Muscle of leg (tissue), 3 donors: ENCODE measurements at regions not wholly inside any gene's neighbourhood (a gene's known extent, or its start where the extent isn't known, plus 50 kb on each side); places are given as distances from the start of the nearest gene placed in this dataset.

ENCODE experiments used
- DNase-seq: peaks from one replicate; pipeline ENCODE4 v3.0.0; 2013
- H3K27ac ChIP-seq: one replicate; pipeline ENCODE4 v1.5.1; 2013; ENCODE audit warnings: mild to moderate bottlenecking, low read length, control low read depth
- H3K27me3 ChIP-seq: one replicate; pipeline ENCODE4 v1.6.1; 2013; ENCODE audit warnings: low read length; ENCODE audit not compliant: control insufficient read depth, insufficient read depth
- H3K36me3 ChIP-seq: one replicate; pipeline ENCODE4 v1.6.1; 2013; ENCODE audit warnings: low read length; ENCODE audit not compliant: control insufficient read depth, insufficient read depth
- H3K4me1 ChIP-seq: one replicate; pipeline ENCODE4 v1.6.1; 2013; ENCODE audit warnings: low read length; ENCODE audit not compliant: control insufficient read depth, insufficient read depth
- H3K4me3 ChIP-seq: one replicate; pipeline ENCODE4 v1.5.1; 2013; ENCODE audit warnings: low read length, control low read depth
- H3K9me3 ChIP-seq: replicated peaks from 2 replicates; pipeline ENCODE4 v1.6.1; 2013; ENCODE audit warnings: low read depth, low read length; ENCODE audit not compliant: control insufficient read depth
- WGBS: methylation state at CpG from one replicate; pipeline ENCODE4 v1.1.5; 2013; ENCODE audit warnings: missing lambda C conversion rate; ENCODE audit not compliant: insufficient coverage; 5-methylcytosine and 5-hydroxymethylcytosine counted together

- peak; percentile 12 for DNase-seq
- no peak overlapping the region for H3K27ac ChIP-seq
- H3K4me3 ChIP-seq: no peak overlapping the region
- no peaks in the 10 kb centered on the region for H3K27me3 ChIP-seq
- H3K9me3 ChIP-seq: no peaks in the 10 kb centered on the region
- H3K4me1 ChIP-seq: no peaks in the 10 kb centered on the region
- no peaks in the 10 kb centered on the region for H3K36me3 ChIP-seq
- 31% methylated on average over 2 of the region's 5 CpGs for WGBS
Observed at GRCh38 chr18:70469916-70470315, 181.1 kb downstream of the SOCS6 start.

GRCh38 chr18:70468861-70469547 lies 180.2 kb downstream of the SOCS6 start:
- DNase-seq: no peak
- H3K27me3 ChIP-seq: no peaks in the 10 kb centered on the region
- WGBS: 40% methylated on average over 1 of the region's 5 CpGs
- no peak overlapping the region for H3K27ac ChIP-seq
- H3K9me3 ChIP-seq: no peaks in the 10 kb centered on the region
- H3K4me1 ChIP-seq: peaks cover 4% of the 10 kb centered on the region
- no peaks in the 10 kb centered on the region for H3K36me3 ChIP-seq
- no peak overlapping the region for H3K4me3 ChIP-seq

DNA sequence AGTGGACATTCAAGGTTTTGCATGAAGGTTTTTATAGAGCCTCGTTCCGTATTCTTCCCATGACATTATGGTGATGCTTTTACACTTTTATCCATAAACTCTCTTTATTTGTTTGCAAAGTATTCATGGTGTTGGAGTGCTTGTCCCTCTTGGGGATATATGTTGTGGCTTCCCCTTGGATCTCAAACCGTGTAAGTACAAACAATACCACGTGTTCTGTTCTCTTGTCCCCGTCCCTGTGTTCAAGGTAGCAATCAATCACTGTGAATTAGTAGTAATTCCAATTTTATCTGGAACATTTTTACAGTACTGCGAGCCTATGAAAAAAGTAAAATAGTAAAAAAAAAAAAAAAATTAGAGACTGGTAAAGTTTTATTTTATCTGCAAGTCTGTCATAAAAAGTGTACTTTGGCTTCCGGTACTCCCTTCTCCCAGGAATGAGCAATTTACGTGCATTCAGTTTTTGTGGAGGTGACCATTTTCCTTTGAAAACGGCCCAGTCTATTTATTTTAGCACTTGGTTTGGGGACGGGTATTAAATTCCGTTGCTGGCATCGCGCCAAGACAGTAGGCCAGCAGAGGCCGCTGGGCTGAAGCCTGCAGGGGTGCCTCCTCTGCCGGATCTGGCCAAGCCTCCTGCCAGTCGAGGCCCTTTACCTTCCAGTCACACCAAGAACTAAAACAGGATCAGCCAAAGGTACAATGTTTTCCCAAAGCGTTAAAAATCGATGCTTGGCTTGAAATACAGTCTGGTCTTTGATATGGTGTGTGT lies 175.7 kb downstream of the SOCS6 start:
- peaks cover 4% of the 10 kb centered on the region for H3K4me1 ChIP-seq
- H3K9me3 ChIP-seq: no peaks in the 10 kb centered on the region
- H3K27me3 ChIP-seq: peaks cover 6% of the 10 kb centered on the region
- H3K4me3 ChIP-seq: peak overlapping the region; percentile 28
- H3K27ac ChIP-seq: no peak overlapping the region
- WGBS: 0% methylated on average over 7 of the region's 18 CpGs
- no peaks in the 10 kb centered on the region for H3K36me3 ChIP-seq
- peak; percentile 74 for DNase-seq

- H3K36me3 ChIP-seq: no peaks in the 10 kb centered on the region
- 62% methylated on average over 4 of the region's 6 CpGs for WGBS
- no peaks in the 10 kb centered on the region for H3K9me3 ChIP-seq
- DNase-seq: no peak
- no peak overlapping the region for H3K4me3 ChIP-seq
- H3K27me3 ChIP-seq: peaks cover 6% of the 10 kb centered on the region
- peaks cover 4% of the 10 kb centered on the region for H3K4me1 ChIP-seq
- H3K27ac ChIP-seq: no peak overlapping the region
Observed at GRCh38 chr18:70463085-70463484, 174.2 kb downstream of the SOCS6 start.

DNA sequence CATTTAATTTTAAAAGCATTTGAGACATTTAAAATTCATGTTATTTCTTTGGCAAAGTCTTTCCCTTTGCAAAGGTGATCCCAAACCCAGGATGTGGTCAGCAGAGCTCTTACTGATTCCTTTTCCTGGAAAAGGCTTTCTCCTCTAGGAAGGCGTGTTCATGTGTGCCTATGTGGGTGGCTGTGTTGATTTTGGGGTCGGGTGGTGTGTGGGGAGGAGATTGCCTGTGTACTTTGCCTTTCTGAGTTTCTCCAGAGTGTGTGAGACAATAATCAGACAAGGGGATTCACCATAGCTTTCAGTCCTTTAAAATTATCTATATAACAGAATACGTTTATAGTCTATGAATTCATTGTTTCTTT lies 173.2 kb downstream of the SOCS6 start:
- no peak for DNase-seq
- Histone ChIP-seq H3K4me3 (no peak overlapping the region), H3K27ac (no peak overlapping the region), H3K27me3 (peaks cover 6% of the 10 kb centered on the region), H3K9me3 (no peaks in the 10 kb centered on the region), H3K4me1 (peaks cover 4% of the 10 kb centered on the region), H3K36me3 (no peaks in the 10 kb centered on the region)
- no CpG with 5 or more reads among the region's 3 CpGs for WGBS

DNA sequence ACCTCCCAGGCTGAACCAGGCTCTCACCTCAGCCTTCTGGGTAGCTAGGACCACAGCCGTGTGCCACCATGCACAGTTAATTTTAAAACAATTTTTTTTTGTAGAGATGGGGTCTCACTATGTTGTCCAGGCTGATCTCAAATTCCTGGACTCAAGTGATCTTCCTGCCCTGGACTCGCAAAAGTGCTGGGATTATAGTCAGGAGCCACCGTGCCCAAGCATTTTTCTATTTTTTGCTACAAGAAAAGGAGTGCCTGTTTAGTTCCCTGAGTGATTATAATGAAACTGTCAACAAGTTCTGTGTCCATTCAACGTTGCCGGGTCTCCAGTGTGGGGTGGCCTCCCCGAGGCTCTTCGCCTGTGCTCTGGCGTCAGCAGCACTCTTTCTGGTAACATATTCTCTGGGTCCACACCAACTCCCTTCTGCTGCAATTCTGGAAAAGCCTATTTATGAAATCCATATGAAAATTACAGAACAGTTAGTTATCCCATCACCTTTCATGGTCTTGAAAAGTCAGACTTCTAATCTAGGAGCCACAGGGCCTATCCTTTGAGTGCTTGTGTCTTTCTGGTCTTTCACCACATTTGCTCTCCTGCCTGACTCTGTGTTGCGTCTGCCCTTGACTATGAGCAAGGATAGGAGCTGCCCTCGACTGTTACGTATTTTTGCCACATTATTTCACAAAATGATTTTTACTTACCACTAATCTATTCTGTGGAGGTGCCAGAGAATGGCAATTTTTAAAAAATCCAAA lies 172.7 kb downstream of the SOCS6 start:
- peaks cover 6% of the 10 kb centered on the region for H3K27me3 ChIP-seq
- peaks cover 4% of the 10 kb centered on the region for H3K4me1 ChIP-seq
- no peaks in the 10 kb centered on the region for H3K9me3 ChIP-seq
- no peaks in the 10 kb centered on the region for H3K36me3 ChIP-seq
- no peak for DNase-seq
- no peak overlapping the region for H3K4me3 ChIP-seq
- WGBS: 52% methylated on average over 5 of the region's 11 CpGs
- no peak overlapping the region for H3K27ac ChIP-seq

DNA sequence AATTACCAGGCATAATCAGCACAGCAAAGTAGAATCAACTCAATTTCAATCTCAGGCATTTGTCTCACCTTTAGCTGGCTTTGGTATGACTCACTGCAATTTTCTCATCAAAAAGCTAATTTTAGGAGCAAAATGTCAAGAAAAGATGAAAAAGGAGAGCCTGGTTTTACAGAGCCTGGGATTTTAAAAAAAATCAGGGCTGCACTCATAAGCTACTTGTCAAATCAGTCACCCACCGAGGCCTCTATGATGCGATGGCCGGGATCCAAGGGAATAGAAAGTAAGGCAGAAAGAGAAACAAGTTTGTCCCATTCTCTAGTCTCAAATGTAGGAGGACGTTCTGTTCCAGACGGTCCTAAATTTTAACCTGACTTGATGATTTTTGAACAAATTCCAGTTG lies 170.9 kb downstream of the SOCS6 start:
- Histone ChIP-seq H3K27ac (no peak overlapping the region), H3K4me1 (peaks cover 2% of the 10 kb centered on the region), H3K4me3 (no peak overlapping the region), H3K9me3 (no peaks in the 10 kb centered on the region), H3K27me3 (peaks cover 6% of the 10 kb centered on the region), H3K36me3 (no peaks in the 10 kb centered on the region)
- no peak for DNase-seq
- 25% methylated on average over 2 of the region's 5 CpGs for WGBS

DNA sequence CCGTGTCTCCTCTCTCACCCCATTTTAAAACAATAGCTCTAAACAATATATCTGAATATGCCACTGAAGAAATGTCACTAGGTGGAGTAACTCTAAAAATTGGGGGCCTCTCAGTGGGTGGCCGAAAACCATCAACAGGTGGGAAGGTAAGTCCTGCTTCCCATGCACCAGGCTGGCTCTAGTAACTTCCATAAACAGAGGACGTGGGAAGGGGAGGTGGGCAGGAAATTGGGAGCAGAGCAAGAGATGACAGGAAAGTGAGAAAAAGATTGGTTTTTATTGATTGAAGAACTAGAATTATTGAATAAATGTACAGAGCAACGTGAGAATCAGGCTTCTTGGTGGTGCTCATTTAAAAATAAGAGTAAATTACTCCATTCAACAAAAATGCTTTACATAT lies 170.4 kb downstream of the SOCS6 start:
- H3K9me3 ChIP-seq: no peaks in the 10 kb centered on the region
- H3K4me3 ChIP-seq: no peak overlapping the region
- H3K27ac ChIP-seq: no peak overlapping the region
- H3K27me3 ChIP-seq: peaks cover 6% of the 10 kb centered on the region
- DNase-seq: no peak
- H3K4me1 ChIP-seq: no peaks in the 10 kb centered on the region
- no peaks in the 10 kb centered on the region for H3K36me3 ChIP-seq
- no CpG with 5 or more reads among the region's 4 CpGs for WGBS

GRCh38 chr18:70457788-70458187 lies 168.9 kb downstream of the SOCS6 start:
- Histone ChIP-seq H3K27me3 (peaks cover 4% of the 10 kb centered on the region), H3K36me3 (no peaks in the 10 kb centered on the region), H3K27ac (no peak overlapping the region), H3K9me3 (no peaks in the 10 kb centered on the region), H3K4me3 (no peak overlapping the region), H3K4me1 (no peaks in the 10 kb centered on the region)
- no CpG with 5 or more reads among the region's 3 CpGs for WGBS
- DNase-seq: no peak

GRCh38 chr18:70457223-70457622 lies 168.4 kb downstream of the SOCS6 start:
- no peak for DNase-seq
- Histone ChIP-seq H3K27me3 (peaks cover 4% of the 10 kb centered on the region), H3K36me3 (no peaks in the 10 kb centered on the region), H3K4me1 (no peaks in the 10 kb centered on the region), H3K4me3 (no peak overlapping the region), H3K27ac (no peak overlapping the region), H3K9me3 (no peaks in the 10 kb centered on the region)
- WGBS: 45% methylated on average over 1 of the region's 3 CpGs
